Prostate gland (tissue), 2 donors: ENCODE measurements at regions not wholly inside any gene's neighbourhood (a gene's known extent, or its start where the extent isn't known, plus 50 kb on each side); places are given as distances from the start of the nearest gene placed in this dataset.

ENCODE experiments used
- DNase-seq: peaks from one replicate; pipeline ENCODE4 v3.0.0-alpha.2; 2019; ENCODE audit warnings: low spot score
- H3K27ac ChIP-seq, 2 donors: fragments of 200-600 bp; sonication (generic); 2 replicates each; pipeline ENCODE4 v1.5.1; 2017 to 2019
- H3K27me3 ChIP-seq: fragments of 200-600 bp; sonication (generic); replicated peaks from 2 replicates; pipeline ENCODE4 v1.5.1; 2019; ENCODE audit not compliant: insufficient read depth
- H3K36me3 ChIP-seq, 2 donors: fragments of 200-600 bp; sonication (generic); 1 replicate in 1 of 2; 2 replicates in 1 of 2; pipeline versions ENCODE4 v1.5.1 to v1.8.1; 2017 to 2019
- H3K4me1 ChIP-seq: fragments of 200-600 bp; sonication (generic); replicated peaks from 2 replicates; pipeline ENCODE4 v1.5.1; 2019
- H3K4me3 ChIP-seq, 2 donors: fragments of 200-600 bp; sonication (generic); 2 replicates each; pipeline ENCODE4 v1.5.1; 2017 to 2019
- H3K9me3 ChIP-seq: fragments of 200-600 bp; sonication (generic); 2 replicates; pipeline ENCODE4 v1.5.1; 2017
- CTCF ChIP-seq, 4 experiments: fragments of 200-600 bp in 2 of 4; fragments of 450-650 bp in 2 of 4; sonication (generic) in 2 of 4; IDR thresholded peaks; 1 replicate in 3 of 4; 2 replicates in 1 of 4; pipeline ENCODE4 v1.5.1; 2016 to 2019; ENCODE audit warnings: antibody characterized with exemption in 4 of 4, mild to moderate bottlenecking in 2 of 4, moderate library complexity in 2 of 4
- POLR2A ChIP-seq: fragments of 450-650 bp; IDR thresholded peaks from one replicate; pipeline ENCODE4 v1.6.1; 2016; ENCODE audit warnings: antibody characterized with exemption, mild to moderate bottlenecking
- POLR2AphosphoS5 ChIP-seq: sonication (generic); formaldehyde crosslinking; IDR thresholded peaks from one replicate; pipeline ENCODE4 v1.6.1; 2017; ENCODE audit warnings: antibody characterized with exemption
- WGBS: methylation state at CpG from one replicate; pipeline ENCODE4 v1.1.5; 2018; 5-methylcytosine and 5-hydroxymethylcytosine counted together
- intact Hi-C: fragments of 100-400 bp; cut with DNase I; formaldehyde crosslinking; loops from one replicate; pipeline ENCODE4 v1.14.2; 2022

- Histone ChIP-seq H3K27ac (no peak overlapping the region), H3K4me3 (no peak overlapping the region), H3K9me3 (no peaks in the 10 kb centered on the region), H3K36me3 (no peaks in the 10 kb centered on the region), H3K4me1 (no peaks in the 10 kb centered on the region), H3K27me3 (no peaks in the 10 kb centered on the region)
- intact Hi-C loops: no loop called here
- TF ChIP-seq CTCF (IDR thresholded peaks at IDR 0.05) (no peak), POLR2AphosphoS5 (no peak), POLR2A (no peak)
- 69% methylated on average over 2 of the region's 2 CpGs for WGBS
- no peak for DNase-seq
These were observed 120.3 kb downstream of the RPAP3 start for GRCh38 chr12:47585507-47585906.

GRCh38 chr12:47578836-47579235 lies 127.0 kb downstream of the RPAP3 start:
- DNase-seq: no peak
- Histone ChIP-seq H3K9me3 (no peaks in the 10 kb centered on the region), H3K4me3 (no peak overlapping the region), H3K27ac (no peak overlapping the region), H3K36me3 (no peaks in the 10 kb centered on the region), H3K4me1 (no peaks in the 10 kb centered on the region), H3K27me3 (no peaks in the 10 kb centered on the region)
- TF ChIP-seq POLR2AphosphoS5 (no peak), POLR2A (no peak), CTCF (IDR thresholded peaks at IDR 0.05) (no peak)
- intact Hi-C loops: no loop called here
- WGBS: 83% methylated on average over 4 of the region's 4 CpGs

GRCh38 chr12:47577206-47577989 lies 128.4 kb downstream of the RPAP3 start:
- Histone ChIP-seq H3K36me3 (no peaks in the 10 kb centered on the region), H3K4me3 (no peak overlapping the region), H3K27me3 (no peaks in the 10 kb centered on the region), H3K4me1 (no peaks in the 10 kb centered on the region), H3K27ac (no peak overlapping the region), H3K9me3 (no peaks in the 10 kb centered on the region)
- DNase-seq: no peak
- TF ChIP-seq CTCF (IDR thresholded peaks at IDR 0.05) (no peak), POLR2AphosphoS5 (no peak), POLR2A (no peak)
- intact Hi-C loops: no loop called here
- WGBS: 46% methylated on average over 7 of the region's 7 CpGs

- intact Hi-C loops: no loop called here
- DNase-seq: no peak
- Histone ChIP-seq H3K27ac (no peak overlapping the region), H3K4me3 (no peak overlapping the region), H3K36me3 (no peaks in the 10 kb centered on the region), H3K4me1 (no peaks in the 10 kb centered on the region), H3K27me3 (no peaks in the 10 kb centered on the region), H3K9me3 (no peaks in the 10 kb centered on the region)
- 34% methylated on average over 7 of the region's 7 CpGs for WGBS
- no peak for TF ChIP-seq POLR2AphosphoS5
- TF ChIP-seq POLR2A: no peak
- TF ChIP-seq CTCF (IDR thresholded peaks at IDR 0.05): no peak
These were observed 129.4 kb downstream of the RPAP3 start for GRCh38 chr12:47576289-47576945.
